ENCODE measurements at regions not wholly inside any gene's neighbourhood (a gene's known extent, or its start where the extent isn't known, plus 50 kb on each side); places are given as distances from the start of the nearest gene placed in this dataset.

DNA sequence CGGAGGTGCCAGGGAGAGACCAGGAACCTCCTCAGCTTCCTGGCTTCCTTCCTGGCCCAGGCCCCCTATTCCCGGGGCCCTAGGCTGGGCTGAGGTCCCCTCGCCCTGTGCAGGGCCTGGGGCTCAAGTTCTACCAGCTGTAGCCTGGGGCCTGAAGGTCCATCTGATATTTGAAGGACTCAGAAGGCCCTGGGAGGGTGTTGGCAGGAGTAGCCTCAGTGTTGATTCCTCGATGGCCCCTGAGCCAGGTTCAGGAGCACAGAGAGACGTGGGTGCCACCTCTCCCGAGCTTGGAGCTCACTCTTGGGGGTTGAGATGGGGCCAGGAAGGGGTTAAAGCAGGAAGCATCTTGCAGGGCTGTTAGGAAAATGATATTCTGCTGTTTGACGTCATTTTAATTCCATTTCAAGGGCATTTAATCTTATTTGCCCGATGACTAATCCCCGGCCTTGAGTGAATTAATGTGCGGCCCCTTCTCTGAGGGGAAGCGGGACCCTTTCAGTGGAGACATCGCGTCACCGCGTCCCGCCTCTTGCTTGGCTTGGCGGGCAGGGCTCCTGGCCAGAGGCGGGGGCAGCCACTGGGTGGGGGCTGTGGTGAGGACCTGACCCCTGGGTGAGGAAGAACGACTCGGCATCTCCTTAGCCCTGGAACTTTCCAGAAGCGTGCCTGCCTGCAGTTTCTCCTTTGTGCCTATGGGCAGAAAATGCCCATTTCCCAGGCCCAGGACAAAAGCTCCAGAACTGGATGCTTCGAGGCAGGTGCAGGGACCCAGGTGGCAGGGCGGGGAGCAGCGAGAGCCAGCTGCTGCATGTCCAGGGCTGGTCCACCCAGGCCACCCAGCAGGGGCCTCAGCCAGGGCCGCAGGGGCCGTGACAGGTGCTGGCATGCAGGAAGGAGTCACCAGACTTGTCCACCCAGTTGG, 158.3 kb downstream of the KIF26A start (continued):
- TF ChIP-seq E4F1 (CRISPR knock-in tag; IDR thresholded peaks at IDR 0.05; ENCODE audit: borderline replicate concordance) (no peak), NELFE (IDR thresholded peaks at IDR 0.05; ENCODE audit: insufficient read depth, insufficient read length) (no peak), CUX1 (CRISPR knock-in tag; IDR thresholded peaks at IDR 0.05) (no peak), MYBL2 (IDR thresholded peaks at IDR 0.05; ENCODE audit: low read depth) (no peak), MYBL2 (CRISPR knock-in tag; IDR thresholded peaks at IDR 0.05; ENCODE audit: borderline replicate concordance) (no peak), MTA1 (IDR thresholded peaks at IDR 0.05; ENCODE audit: borderline replicate concordance) (no peak), NCOA1 (IDR thresholded peaks at IDR 0.05; ENCODE audit: low read depth) (no peak), HSF4 (CRISPR knock-in tag; IDR thresholded peaks at IDR 0.05; ENCODE audit: borderline replicate concordance) (no peak), SPI1 (IDR thresholded peaks at IDR 0.05; ENCODE audit: borderline replicate concordance, low read depth, low read length) (no peak), HNRNPUL1 (IDR thresholded peaks at IDR 0.05; ENCODE audit: low read length) (no peak), PREB (CRISPR knock-in tag; IDR thresholded peaks at IDR 0.05) (no peak), TCF15 (CRISPR knock-in tag; IDR thresholded peaks at IDR 0.05) (no peak), ZNF175 (CRISPR knock-in tag; IDR thresholded peaks at IDR 0.05; ENCODE audit: low read depth) (no peak), EWSR1 (IDR thresholded peaks at IDR 0.05; ENCODE audit: borderline replicate concordance, low read depth, partially characterized antibody) (no peak)
- TF ChIP-seq, protein P1, sequence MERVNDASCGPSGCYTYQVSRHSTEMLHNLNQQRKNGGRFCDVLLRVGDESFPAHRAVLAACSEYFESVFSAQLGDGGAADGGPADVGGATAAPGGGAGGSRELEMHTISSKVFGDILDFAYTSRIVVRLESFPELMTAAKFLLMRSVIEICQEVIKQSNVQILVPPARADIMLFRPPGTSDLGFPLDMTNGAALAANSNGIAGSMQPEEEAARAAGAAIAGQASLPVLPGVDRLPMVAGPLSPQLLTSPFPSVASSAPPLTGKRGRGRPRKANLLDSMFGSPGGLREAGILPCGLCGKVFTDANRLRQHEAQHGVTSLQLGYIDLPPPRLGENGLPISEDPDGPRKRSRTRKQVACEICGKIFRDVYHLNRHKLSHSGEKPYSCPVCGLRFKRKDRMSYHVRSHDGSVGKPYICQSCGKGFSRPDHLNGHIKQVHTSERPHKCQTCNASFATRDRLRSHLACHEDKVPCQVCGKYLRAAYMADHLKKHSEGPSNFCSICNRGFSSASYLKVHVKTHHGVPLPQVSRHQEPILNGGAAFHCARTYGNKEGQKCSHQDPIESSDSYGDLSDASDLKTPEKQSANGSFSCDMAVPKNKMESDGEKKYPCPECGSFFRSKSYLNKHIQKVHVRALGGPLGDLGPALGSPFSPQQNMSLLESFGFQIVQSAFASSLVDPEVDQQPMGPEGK (CRISPR knock-in tag; IDR thresholded peaks at IDR 0.05; ENCODE audit: borderline replicate concordance): no peak

All from K562 (cell line).